ENCODE measurements at regions not wholly inside any gene's neighbourhood (a gene's known extent, or its start where the extent isn't known, plus 50 kb on each side); places are given as distances from the start of the nearest gene placed in this dataset.

DNA sequence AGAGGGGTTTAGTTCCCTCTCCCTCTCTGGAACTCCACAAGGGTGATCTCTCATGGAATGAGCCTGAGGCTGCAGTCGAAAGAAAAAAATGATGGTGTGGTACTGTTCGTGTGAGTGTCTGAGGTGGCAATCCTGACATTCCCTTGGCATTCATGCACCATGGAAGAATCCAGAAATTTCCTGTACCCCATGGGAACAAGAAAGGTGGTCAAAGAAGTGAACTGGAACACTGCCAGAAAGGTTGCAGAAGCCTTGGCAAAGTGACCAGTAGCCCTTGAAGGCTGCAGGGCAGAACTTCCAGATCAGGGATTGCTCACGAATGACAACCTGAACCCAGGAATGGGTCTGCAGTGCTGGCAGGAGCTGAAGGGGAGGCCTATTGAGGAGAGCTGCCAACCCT lies 394.7 kb downstream of the CD83 start:
- in situ Hi-C loops (cut with MboI; ENCODE audit: low pct_unique_long_range_greater_than_20kb, low sequenced_read_pairs, unreplicated experiment): no loop called here
- TF ChIP-seq, protein P1, sequence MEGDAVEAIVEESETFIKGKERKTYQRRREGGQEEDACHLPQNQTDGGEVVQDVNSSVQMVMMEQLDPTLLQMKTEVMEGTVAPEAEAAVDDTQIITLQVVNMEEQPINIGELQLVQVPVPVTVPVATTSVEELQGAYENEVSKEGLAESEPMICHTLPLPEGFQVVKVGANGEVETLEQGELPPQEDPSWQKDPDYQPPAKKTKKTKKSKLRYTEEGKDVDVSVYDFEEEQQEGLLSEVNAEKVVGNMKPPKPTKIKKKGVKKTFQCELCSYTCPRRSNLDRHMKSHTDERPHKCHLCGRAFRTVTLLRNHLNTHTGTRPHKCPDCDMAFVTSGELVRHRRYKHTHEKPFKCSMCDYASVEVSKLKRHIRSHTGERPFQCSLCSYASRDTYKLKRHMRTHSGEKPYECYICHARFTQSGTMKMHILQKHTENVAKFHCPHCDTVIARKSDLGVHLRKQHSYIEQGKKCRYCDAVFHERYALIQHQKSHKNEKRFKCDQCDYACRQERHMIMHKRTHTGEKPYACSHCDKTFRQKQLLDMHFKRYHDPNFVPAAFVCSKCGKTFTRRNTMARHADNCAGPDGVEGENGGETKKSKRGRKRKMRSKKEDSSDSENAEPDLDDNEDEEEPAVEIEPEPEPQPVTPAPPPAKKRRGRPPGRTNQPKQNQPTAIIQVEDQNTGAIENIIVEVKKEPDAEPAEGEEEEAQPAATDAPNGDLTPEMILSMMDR (IDR thresholded peaks at IDR 0.05; ENCODE audit: extremely low read depth, insufficient read depth, missing control alignments): no peak
- no peak for DNase-seq (ENCODE audit: low spot score)

DNA sequence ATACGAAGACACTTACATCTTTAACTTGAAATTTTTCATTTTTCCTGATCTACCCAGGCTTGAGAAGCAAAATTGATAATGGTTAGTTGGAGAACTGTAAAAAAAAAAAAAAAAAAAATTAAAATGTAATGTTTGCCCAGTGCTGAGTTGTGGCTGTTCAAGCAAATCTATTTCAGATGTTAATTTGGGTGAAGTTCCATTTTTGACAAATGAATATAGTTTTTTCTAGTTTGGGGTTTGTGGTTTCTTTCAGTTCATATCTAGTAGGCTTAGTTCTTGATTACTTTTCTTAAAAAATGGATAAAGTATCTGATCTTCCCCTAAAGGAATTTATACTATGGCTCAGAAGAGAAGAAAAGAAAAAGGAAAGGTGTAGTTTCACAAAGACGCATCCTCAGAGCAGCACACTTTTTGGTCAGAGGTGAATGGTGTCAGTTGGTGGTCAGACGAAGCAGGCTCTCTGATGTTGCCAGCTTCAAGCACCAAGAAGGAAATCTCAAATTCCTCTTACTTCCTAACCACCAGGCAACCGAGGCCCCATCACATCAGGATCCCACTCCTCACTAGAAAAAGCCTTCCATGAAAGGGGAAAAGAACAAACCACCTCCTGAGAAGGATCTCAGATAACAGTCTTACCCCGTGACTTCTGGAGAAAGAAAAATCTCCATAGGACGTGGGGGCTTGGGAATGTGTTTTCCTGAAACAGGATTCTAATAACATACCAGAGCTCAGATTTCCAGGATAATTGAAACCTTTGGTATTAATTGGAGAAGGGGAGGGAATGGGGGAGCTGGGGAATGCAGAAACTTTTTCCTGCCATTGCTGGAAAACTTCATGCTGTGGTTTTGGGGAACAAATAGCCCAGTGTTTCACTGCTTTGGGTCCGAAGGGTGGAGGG lies 396.2 kb downstream of the CD83 start:
- no peak for DNase-seq (ENCODE audit: low spot score)

DNA sequence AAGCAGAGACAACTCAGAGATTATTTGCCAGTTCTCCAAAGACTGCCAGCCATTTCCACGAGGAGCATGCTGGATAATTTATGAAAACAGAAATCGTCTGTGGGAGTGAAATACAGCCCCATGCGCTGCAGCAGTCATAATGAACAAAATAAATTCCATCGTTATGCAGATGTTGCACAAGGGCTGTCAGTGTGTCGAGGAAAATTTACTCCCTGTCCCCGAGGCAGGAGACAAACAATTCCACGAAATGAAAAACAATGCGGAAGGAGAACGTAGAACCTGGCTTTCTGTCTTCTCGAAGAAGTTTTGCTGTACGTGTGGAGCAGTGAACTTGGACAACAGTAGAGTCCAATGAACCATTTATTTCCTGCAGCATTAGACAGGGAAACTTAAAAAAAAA lies 399.4 kb downstream of the CD83 start:
- TF ChIP-seq, protein P1 (IDR thresholded peaks at IDR 0.05; ENCODE audit: extremely low read depth, insufficient read depth, missing control alignments): no peak
- in situ Hi-C loops (cut with MboI; ENCODE audit: low pct_unique_long_range_greater_than_20kb, low sequenced_read_pairs, unreplicated experiment): no loop called here
- no peak for DNase-seq (ENCODE audit: low spot score)

More for the DNA sequence above, 396.2 kb downstream of the CD83 start:
- in situ Hi-C loops (cut with MboI; ENCODE audit: low pct_unique_long_range_greater_than_20kb, low sequenced_read_pairs, unreplicated experiment): no loop called here
- TF ChIP-seq, protein P1 (IDR thresholded peaks at IDR 0.05; ENCODE audit: extremely low read depth, insufficient read depth, missing control alignments): no peak

DNA sequence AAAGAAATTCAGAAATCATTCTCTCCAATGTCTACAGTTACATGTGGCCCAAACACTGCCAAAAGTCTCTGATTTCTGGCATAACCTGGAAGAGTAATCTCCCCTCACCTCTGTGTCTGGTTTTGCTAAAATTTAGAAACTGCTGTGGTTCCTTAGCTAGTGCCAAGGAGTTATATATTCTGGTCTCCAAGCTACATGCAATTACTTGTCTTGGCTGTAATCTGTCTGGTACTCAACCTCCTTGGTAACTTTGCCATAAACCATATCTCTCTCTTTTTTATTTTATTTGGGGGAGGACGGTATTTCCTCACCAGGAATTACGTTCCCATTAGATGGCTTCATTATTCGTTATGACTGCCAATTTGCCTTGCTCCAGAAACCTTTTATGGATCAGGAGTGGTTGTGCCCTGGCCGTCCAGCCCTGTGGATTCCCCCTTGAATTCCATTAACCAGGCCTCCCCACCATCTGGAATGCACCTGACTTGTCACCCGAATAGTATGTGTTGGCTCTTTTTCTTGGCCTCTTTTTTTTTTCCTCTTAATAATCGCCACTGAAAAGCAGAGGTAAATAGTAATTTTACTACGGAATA lies 400.0 kb downstream of the CD83 start:
- no peak for DNase-seq (ENCODE audit: low spot score)
- TF ChIP-seq, protein P1 (IDR thresholded peaks at IDR 0.05; ENCODE audit: extremely low read depth, insufficient read depth, missing control alignments): no peak
- in situ Hi-C loops (cut with MboI; ENCODE audit: low pct_unique_long_range_greater_than_20kb, low sequenced_read_pairs, unreplicated experiment): no loop called here

DNA sequence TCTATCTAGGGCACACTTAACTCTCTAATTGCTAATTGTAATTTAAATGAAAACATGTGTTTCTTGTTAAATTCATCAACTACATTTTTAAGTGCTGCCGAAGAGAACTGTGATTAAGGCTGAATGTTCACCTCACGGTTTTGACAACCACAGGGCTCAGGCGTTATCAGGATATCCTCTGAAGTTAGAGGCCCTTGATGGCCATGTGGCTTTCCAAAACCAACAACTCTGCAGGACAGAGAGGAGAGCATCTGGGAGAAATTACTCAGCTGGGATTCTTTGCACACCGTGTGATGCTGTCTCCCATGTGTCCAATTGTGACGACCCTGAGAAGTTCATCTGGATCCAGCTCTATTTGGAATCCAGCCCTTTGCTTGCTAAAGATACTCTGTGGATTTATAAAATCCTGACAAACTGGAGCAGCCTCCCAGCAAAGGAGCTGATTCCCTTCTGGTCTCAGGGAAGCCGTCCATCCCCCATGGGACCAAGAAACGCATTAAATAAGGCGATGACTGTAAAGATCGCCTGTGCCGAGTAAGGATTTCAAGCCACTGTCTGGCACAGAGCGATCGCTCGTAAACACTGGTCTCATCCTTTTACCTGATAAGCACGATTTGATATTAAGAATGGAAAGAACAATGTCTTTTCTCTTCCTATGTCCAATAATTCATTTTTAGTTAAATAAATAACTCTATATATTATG lies 401.1 kb downstream of the CD83 start:
- TF ChIP-seq, protein P1 (IDR thresholded peaks at IDR 0.05; ENCODE audit: extremely low read depth, insufficient read depth, missing control alignments): no peak
- in situ Hi-C loops (cut with MboI; ENCODE audit: low pct_unique_long_range_greater_than_20kb, low sequenced_read_pairs, unreplicated experiment): no loop called here
- DNase-seq (ENCODE audit: low spot score): no peak

DNA sequence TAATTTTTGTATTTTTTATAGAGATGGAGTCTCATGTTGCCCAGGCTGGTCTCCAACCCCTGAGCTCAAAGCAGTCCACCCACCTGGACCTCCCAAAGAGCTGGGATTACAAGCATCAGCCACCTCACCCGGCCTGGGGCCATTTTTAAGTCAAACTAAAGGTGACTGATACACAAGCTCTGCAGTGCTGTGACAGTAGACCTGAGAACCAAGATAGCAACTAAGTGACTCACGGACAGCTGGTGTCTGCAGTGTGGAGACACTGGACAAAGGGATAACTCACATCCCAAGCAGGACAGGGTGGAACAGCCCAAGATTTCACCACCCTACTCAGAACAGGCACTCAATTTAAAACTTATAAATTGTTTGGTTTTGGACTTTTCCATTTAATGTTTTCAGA lies 402.5 kb downstream of the CD83 start:
- TF ChIP-seq, protein P1 (IDR thresholded peaks at IDR 0.05; ENCODE audit: extremely low read depth, insufficient read depth, missing control alignments): no peak
- DNase-seq (ENCODE audit: low spot score): no peak
- in situ Hi-C loops (cut with MboI; ENCODE audit: low pct_unique_long_range_greater_than_20kb, low sequenced_read_pairs, unreplicated experiment): no loop called here

Measured in GM13977 (cell line).